Lung microvascular endothelial cell (primary cell): ENCODE measurements at regions not wholly inside any gene's neighbourhood (a gene's known extent, or its start where the extent isn't known, plus 50 kb on each side); places are given as distances from the start of the nearest gene placed in this dataset.
"Not testable (repeated sequence)": the region's sequence is repeated elsewhere in the genome, so short reads cannot be mapped to it uniquely, and the experiment has no call there.

Experiments used
- DNase-seq, 2 donors: peaks; one replicate each; pipeline versions ENCODE4 v3.0.0 to v3.0.0-alpha.2; 2010; ENCODE audit warnings: low read depth in 2 of 2

DNA sequence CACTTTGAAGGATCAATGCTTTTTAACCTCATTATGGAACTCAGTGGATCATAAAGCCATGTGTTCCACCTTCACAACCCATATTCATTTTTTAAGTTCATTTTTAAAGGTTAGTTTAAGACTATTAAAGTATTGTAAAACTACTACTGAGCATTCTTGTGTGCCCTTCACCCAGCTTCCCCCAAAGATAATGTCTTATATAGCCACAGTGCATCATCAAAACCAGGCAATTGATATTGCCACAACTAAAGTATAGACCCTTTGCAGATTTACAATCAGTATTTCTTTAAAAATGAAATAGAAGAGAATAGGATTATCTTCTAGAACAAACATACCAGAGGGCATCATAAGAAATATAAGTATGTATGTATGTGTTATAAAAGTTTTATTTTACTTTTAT lies 597.1 kb downstream of the CCSER2 start:
- no peak for DNase-seq

DNA sequence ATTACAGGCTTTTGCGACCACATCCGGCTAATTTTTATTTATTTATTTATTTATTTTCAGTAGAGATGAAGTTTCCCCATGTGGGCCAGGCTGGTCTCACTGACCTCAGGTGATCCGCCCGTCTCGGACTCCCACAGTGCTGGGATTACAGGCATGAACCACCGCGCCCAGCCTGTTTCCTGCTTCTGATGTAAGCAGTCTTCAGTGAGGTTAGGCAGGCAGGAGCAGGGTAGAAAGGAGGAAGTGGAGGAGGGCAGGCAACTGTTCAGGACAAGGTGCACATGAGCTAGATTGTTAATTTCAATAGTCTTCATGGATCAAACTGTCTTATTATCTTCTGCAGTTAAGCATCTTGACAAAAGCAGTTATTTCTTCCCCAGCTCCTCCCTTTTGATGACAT lies 605.0 kb downstream of the CCSER2 start:
- DNase-seq = no peak

DNA sequence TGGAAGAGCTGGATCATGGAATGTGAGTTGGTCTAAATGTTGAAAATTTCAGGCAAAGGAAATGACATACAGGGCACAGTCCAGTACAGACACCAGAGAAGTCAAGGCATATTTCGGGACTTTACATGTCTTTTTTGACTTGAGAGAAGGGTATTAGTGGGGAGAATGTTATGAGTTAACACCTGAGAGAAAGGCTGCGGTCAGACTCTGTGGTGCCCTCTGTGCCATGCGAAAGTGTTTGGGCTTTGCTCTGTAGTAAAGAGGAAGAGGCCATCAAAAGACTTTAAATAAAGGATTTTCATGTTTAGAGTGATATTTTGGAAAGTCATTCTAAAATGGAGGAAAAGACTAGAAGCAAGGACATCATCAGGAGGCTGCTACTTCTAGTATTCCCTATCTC lies 607.4 kb downstream of the CCSER2 start:
- DNase-seq = no peak

GRCh38 chr10:84938117-84938905 lies 609.9 kb downstream of the CCSER2 start:
- no peak for DNase-seq

DNA sequence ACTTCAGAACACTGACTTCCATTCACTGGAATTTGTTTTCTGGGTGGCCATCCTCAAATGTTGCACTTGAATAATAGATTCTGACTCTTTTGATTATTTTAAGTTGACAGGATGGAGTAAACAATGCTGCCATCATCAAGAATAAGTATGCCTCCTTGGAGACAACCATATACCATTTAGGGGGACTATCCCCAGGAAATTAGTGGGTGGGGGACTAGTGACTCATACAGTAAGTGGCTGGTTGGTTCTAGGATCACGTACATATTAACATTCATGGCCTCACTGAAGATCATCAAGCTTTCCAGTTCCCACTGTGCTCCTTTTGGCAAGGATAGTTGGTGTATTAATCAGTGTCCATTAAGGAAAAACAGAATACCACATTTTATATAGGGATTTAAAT lies 615.2 kb downstream of the CCSER2 start:
- DNase-seq = no peak

DNA sequence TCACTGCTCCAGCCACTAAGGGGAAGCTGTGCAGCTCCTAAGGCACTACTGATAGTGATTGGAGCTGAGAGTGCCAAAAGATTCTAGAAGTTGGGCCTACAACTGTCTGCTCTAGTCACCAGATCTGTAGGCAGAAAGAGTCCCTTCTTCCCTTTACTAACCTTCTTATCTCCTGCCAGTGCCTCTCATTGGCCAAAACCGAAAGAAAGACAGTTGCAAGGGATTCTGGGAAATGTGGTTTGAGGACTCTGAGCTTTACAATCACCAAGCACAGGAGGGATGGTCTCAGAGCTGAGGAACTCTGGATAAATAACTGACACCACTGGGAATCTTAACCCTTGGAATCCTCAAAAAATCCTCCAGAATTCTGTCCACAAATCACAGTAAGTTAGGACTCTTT lies 615.8 kb downstream of the CCSER2 start:
- DNase-seq = no peak

- DNase-seq = no peak
These were observed 617.4 kb downstream of the CCSER2 start for GRCh38 chr10:84945791-84946190.

DNA sequence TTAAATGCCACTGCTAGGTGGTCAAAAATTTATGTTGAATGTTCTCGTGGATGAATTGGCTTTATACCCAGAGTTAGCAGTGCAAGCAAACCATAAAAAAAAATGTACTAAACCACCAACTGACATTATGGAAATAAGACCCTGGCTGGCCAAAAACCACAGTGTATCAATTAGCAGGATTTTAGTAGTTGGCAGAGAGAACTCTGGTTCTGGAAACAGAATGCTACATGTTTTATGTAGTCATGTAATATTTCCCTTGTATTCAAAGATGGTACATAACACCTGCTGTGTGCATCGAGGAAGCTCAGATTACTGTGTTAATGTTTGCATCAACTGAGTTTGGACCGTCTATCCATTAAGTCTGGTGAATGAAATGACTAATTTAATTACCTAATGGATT lies 618.5 kb downstream of the CCSER2 start:
- DNase-seq = no peak

DNA sequence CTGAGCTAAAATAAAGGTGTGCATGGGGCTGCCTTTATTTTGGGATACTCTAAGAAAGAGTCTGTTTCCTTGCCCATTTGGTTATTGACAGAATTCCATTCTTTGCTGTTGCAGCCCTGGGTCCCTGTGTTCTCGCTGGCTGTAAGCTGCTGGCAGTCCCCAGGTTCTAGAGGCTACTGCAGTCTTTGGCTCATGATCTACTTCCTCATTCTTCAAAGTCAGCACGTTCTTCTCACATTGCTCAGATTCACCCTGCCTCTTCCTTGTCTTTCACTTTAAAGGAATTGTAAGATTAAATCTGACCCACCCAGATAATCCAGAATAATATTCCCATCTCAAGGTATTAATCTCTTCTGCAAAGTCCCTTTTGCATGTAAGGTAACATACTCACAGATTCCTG lies 620.3 kb downstream of the CCSER2 start:
- DNase-seq = no peak

GRCh38 chr10:84951616-84952015 lies 623.2 kb downstream of the CCSER2 start:
- no peak for DNase-seq

DNA sequence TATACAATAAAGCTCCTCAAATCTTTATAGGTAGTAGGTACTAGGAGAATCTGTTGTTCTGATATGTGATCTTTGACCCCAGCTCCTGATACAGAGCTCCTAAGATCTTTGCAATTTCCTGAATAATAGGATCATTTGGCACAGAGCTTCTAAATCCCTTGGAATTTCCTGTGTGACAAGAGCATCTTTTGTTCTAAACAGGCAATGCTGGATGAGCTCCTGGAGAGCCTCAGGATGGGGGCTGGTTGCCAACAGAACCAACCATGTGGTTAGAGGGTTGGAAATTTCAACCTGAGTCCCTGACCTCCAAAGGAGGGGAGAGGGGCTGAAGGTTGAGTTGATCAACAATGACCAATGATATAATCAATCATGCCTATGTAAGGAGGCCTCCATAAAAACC lies 629.0 kb downstream of the CCSER2 start:
- DNase-seq = no peak

DNA sequence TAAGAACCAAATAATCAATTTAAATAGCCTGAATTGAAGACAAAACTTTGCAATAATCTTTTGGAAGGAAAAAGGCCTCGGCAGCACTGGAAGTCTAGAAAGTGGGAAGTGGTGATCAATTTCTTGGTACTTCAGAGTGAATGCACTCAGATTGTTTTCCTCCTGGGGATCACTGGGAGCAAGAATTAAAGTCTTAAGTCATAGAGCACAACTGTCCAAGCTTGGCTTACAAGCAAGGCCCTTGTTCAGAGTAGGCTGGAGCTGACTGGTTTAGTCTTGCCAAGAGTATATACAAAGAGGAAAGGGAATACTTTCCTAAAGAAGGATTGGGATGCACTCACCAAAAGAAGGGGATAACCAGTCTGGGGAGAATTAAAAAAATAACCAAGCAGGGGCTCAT lies 637.1 kb downstream of the CCSER2 start:
- DNase-seq = no peak

DNA sequence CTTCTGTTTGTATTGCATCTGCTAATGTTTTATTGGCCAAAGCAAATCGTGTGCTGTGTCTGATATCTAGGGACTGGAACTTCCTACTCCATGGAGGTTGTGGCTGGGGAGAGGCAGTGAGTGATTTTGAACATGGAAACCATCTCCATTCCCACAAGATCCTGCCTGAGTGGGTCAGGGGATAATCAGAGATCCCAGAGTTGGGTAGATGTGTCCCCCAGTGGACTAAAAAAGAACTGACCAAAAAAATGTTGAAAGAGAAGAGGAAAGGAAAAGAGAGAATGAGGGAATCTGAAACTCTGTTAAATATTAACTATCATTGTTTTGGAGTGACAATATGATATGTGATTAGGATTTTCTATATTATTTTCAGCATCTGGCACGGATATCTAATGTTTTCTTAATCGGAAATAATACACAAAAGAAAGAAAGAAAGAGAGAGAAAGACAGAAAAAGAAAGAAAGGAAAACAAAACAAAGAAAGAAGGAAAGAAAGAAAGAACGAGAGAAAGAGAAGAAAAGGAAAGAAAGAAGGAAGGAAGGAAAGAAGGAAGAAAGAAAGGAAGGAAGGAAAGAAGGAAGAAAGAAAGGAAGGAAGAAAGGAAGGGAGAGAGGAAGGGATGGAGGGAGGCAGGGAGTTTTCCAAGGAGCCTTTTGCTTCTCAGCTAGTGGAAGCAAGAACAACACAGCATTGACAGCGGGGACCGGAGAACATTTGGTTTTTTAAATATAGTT lies 638.5 kb downstream of the CCSER2 start:
- DNase-seq = no peak

- DNase-seq = not testable (repeated sequence)
These were observed 640.9 kb downstream of the CCSER2 start for GRCh38 chr10:84969297-84969696.

DNA sequence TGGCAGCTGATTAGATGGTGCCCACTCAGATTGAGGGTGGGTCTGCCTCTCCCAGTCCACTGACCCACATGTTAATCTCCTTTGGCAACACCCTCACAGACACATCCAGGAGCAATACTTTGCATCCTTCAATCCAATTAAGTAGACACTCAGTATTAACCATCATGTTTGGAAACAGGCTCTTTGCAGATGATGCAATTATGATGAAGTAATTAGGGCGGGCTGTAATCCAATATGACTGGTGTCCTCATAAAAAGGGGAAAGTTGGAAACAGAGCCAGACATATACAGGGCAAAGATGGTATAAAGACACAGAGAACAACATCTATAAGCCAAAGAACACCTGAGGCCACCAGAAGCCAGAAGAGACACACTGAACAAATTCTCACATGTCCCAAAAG lies 658.6 kb downstream of the CCSER2 start:
- DNase-seq = no peak

GRCh38 chr10:84988011-84988410 lies 659.6 kb downstream of the CCSER2 start:
- no peak for DNase-seq

DNA sequence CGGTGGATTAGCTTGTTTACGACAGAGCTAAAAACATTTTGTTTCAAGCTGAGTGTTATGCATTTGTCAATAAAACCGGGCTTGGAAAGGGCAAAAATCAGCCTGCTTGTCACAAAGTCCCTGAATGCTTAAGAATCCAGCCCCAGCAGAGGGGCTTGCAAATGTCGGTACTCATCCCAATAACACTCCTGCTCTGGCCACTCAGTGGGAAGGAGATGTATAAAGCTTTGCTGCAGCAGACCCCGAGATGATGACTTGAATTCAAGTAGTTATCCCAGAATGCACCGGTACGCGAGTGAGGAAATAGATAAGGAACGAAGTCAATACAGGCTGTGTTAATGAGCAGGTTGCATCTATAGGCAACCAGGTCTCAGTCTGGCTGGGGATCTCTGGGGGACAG lies 662.3 kb downstream of the CCSER2 start:
- DNase-seq = no peak

DNA sequence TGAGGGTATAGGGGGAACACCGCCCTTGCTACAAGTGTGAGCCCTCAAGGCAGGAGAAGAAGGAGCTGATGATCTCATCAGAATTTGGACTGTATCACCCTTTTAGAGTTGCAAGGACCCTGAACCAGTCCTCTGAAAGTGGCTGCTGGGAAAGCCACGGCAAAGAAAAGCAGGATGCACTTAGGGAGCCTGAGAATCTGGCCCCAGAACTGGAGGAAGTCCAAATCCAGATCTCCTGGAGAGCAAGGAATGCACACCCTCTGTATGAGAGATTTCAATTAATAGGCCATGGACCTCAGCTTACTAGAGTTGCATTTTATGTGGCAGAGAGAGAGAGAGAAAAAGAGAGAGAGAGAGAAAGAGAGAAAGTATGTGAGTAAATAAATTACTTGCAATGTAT lies 662.9 kb downstream of the CCSER2 start:
- DNase-seq = no peak

- DNase-seq = no peak
These were observed 665.1 kb downstream of the CCSER2 start for GRCh38 chr10:84993251-84994035.

GRCh38 chr10:84994722-84995121 lies 666.3 kb downstream of the CCSER2 start:
- DNase-seq = no peak

DNA sequence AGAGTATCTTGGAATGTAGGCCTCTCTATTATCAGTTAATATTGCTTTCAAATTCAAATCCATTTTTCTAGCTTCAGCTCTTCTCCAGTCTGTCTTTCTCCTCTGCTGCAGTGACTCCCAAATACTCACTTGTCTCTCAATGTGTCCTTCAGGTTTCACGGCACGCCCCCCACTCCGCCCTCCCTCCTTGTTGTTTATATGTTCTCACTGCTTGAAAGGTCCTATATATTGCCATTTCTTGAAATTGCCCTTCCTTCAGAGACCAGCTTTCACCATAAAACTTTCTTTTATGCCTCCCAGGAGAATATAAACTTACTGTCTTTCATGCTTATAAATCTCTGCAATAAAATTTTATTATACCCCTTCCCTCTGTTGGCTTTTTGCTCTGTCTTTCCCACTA lies 668.2 kb downstream of the CCSER2 start:
- DNase-seq = no peak

DNA sequence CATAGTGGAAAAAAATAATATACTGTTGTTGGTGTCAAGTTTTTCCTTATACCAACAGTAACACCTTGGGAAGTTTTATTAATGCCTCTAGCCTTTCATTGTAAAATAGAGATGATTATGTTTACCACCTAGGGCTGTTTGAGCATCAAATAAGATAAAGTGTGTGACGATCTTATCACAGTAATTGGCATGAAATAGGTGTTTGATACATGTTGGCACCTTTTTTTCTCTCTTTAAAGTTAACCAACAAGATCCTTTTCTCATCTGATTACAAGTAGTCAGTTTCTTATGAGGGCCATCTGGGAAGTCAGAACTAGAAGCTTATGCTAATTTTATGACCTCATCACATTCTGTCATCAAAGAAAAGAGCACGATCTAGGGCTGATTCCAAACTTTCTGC lies 669.5 kb downstream of the CCSER2 start:
- DNase-seq = no peak
